IPS-18a (cell line): ENCODE measurements at regions not wholly inside any gene's neighbourhood (a gene's known extent, or its start where the extent isn't known, plus 50 kb on each side); places are given as distances from the start of the nearest gene placed in this dataset.
"Not testable (repeated sequence)": the region's sequence is repeated elsewhere in the genome, so short reads cannot be mapped to it uniquely, and the experiment has no call there.

ENCODE experiments used
- H3K27ac ChIP-seq: one replicate; pipeline ENCODE4 v1.5.1; 2013; ENCODE audit warnings: low read length
- H3K27me3 ChIP-seq: one replicate; pipeline ENCODE4 v1.6.1; 2013; ENCODE audit warnings: mild to moderate bottlenecking, low read length; ENCODE audit not compliant: control insufficient read depth, insufficient read depth
- H3K36me3 ChIP-seq: one replicate; pipeline ENCODE4 v1.6.1; 2013; ENCODE audit warnings: low read depth, low read length; ENCODE audit not compliant: control insufficient read depth
- H3K4me1 ChIP-seq: one replicate; pipeline ENCODE4 v1.6.1; 2013; ENCODE audit warnings: low read depth, low read length; ENCODE audit not compliant: control insufficient read depth
- H3K4me3 ChIP-seq: one replicate; pipeline ENCODE4 v1.5.1; 2013; ENCODE audit warnings: low read length
- H3K9ac ChIP-seq: one replicate; pipeline ENCODE4 v1.6.1; 2013; ENCODE audit warnings: mild to moderate bottlenecking, low read length, moderate library complexity
- H3K9me3 ChIP-seq: one replicate; pipeline ENCODE4 v1.6.1; 2013; ENCODE audit warnings: low read depth, low read length; ENCODE audit not compliant: control insufficient read depth

- H3K9me3 ChIP-seq: no peaks in the 10 kb centered on the region
- no peaks in the 10 kb centered on the region for H3K36me3 ChIP-seq
- no peaks in the 10 kb centered on the region for H3K27me3 ChIP-seq
- no peak overlapping the region for H3K4me3 ChIP-seq
- no peak overlapping the region for H3K27ac ChIP-seq
- H3K4me1 ChIP-seq: peaks cover 5% of the 10 kb centered on the region
- no peak overlapping the region for H3K9ac ChIP-seq
Measured at GRCh38 chr7:131051304-131051703, 276.4 kb upstream of the MKLN1 start.

DNA sequence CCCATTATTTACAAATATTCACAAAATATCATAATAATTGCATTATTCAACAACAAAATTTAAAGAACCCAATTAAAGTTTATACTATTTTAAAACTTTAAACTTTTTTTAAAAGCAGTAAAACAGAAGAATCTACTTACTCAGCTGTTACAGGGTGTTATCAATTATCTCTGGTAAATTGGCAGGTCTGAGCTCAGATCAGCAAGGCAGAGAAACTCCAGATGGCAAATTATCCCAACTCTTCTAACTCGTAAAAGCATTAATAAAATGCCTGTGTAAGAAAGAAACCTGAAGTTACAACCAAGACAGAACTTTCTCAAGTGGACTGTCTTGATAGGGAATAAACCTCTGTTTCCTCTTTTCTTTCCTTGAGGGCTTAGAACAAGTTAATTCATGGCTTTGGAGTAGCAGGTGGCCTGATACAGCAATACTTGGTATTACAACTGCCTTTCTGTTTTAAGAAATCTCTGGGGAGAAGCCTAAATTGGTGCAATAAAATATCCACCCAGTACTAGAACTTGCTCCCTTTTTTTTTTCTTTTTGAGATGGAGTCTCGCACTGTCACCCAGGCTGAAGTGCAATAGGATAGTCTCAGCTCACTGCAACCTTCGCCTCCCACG is 275.3 kb upstream of the MKLN1 start:
- no peaks in the 10 kb centered on the region for H3K36me3 ChIP-seq
- H3K27me3 ChIP-seq: no peaks in the 10 kb centered on the region
- H3K27ac ChIP-seq: no peak overlapping the region
- H3K4me3 ChIP-seq: no peak overlapping the region
- H3K9ac ChIP-seq: no peak overlapping the region
- H3K9me3 ChIP-seq: no peaks in the 10 kb centered on the region
- H3K4me1 ChIP-seq: peaks cover 5% of the 10 kb centered on the region

DNA sequence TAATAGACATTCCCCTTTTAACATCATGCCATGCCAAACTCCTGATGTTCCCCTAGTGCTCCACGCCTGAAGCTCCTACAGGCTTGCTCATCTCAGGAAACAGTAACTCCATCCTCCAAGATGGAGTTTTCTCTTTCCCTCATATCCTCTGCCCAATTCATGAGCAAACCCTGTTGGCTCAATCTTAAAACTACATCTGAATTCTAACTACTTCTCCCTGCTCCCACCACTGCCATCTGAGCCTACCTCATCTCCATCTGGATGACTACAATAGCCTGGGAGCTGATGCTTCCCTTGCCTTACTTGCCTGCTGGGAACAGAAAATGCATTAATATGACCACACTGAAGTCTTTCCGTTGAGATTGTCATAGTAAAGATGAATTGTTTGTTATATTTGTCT is 271.7 kb upstream of the MKLN1 start:
- Histone ChIP-seq H3K4me3 (no peak overlapping the region), H3K9ac (no peak overlapping the region), H3K36me3 (no peaks in the 10 kb centered on the region), H3K27ac (no peak overlapping the region), H3K9me3 (no peaks in the 10 kb centered on the region), H3K27me3 (no peaks in the 10 kb centered on the region), H3K4me1 (no peaks in the 10 kb centered on the region)

GRCh38 chr7:131057015-131057793 is 270.5 kb upstream of the MKLN1 start:
- Histone ChIP-seq H3K9me3 (no peaks in the 10 kb centered on the region), H3K27ac (no peak overlapping the region), H3K4me1 (no peaks in the 10 kb centered on the region), H3K27me3 (no peaks in the 10 kb centered on the region), H3K4me3 (no peak overlapping the region), H3K36me3 (no peaks in the 10 kb centered on the region), H3K9ac (no peak overlapping the region)

DNA sequence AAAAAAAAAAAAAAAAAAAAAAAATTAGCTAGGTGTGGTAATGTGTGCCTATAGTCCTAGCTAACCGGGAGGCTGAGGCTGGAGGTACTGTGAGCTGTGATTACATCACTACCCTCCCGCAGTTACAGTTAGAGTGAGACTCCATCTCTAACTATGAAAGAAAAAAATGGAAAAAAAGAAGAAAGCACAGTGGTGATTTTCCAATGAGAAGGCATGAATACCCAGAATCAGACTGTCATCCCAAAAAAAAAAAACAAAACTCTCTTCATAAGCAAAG is 269.9 kb upstream of the MKLN1 start:
- no peaks in the 10 kb centered on the region for H3K36me3 ChIP-seq
- H3K27me3 ChIP-seq: no peaks in the 10 kb centered on the region
- H3K9ac ChIP-seq: no peak overlapping the region
- H3K9me3 ChIP-seq: no peaks in the 10 kb centered on the region
- no peak overlapping the region for H3K27ac ChIP-seq
- H3K4me1 ChIP-seq: no peaks in the 10 kb centered on the region
- H3K4me3 ChIP-seq: no peak overlapping the region

- not testable (repeated sequence) for H3K9me3 ChIP-seq, H3K27me3 ChIP-seq, H3K4me1 ChIP-seq, H3K9ac ChIP-seq, H3K36me3 ChIP-seq, H3K4me3 ChIP-seq, H3K27ac ChIP-seq
Measured at GRCh38 chr7:131058561-131059288, 269.0 kb upstream of the MKLN1 start.

GRCh38 chr7:131059401-131059800 is 268.3 kb upstream of the MKLN1 start:
- not testable (repeated sequence) for H3K9ac ChIP-seq, H3K4me1 ChIP-seq, H3K4me3 ChIP-seq, H3K27me3 ChIP-seq, H3K36me3 ChIP-seq, H3K9me3 ChIP-seq, H3K27ac ChIP-seq

- H3K9me3 ChIP-seq: no peaks in the 10 kb centered on the region
- H3K4me1 ChIP-seq: no peaks in the 10 kb centered on the region
- no peak overlapping the region for H3K4me3 ChIP-seq
- H3K27me3 ChIP-seq: no peaks in the 10 kb centered on the region
- H3K27ac ChIP-seq: no peak overlapping the region
- H3K9ac ChIP-seq: no peak overlapping the region
- no peaks in the 10 kb centered on the region for H3K36me3 ChIP-seq
Measured at GRCh38 chr7:131061158-131061557, 266.5 kb upstream of the MKLN1 start.

DNA sequence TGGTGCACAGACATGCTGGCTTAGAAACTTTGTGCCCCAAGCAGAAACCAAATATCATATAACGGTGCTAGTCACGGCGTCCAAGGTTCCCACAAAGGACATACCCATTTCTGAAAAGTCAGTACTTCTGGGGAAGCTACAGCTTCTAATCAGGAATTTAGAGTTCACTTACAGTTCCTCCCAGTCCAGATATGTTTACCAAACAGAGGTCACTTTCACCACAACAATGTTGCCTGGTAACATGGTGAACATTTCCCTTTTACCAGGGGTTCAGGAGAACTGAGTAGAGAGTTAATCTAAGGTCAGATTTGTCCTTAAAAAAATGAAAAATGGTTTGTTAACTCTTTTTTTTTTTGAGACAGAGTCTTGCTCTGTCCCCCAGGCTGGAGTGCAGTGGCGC is 265.9 kb upstream of the MKLN1 start:
- no peaks in the 10 kb centered on the region for H3K9me3 ChIP-seq
- no peak overlapping the region for H3K27ac ChIP-seq
- H3K36me3 ChIP-seq: no peaks in the 10 kb centered on the region
- H3K27me3 ChIP-seq: no peaks in the 10 kb centered on the region
- no peak overlapping the region for H3K9ac ChIP-seq
- H3K4me1 ChIP-seq: no peaks in the 10 kb centered on the region
- no peak overlapping the region for H3K4me3 ChIP-seq

- Histone ChIP-seq H3K36me3 (no peaks in the 10 kb centered on the region), H3K4me3 (no peak overlapping the region), H3K27me3 (no peaks in the 10 kb centered on the region), H3K9me3 (no peaks in the 10 kb centered on the region), H3K9ac (no peak overlapping the region), H3K4me1 (no peaks in the 10 kb centered on the region), H3K27ac (no peak overlapping the region)
Measured at GRCh38 chr7:131066635-131067034, 261.0 kb upstream of the MKLN1 start.

- Histone ChIP-seq H3K4me3 (no peak overlapping the region), H3K9me3 (no peaks in the 10 kb centered on the region), H3K9ac (no peak overlapping the region), H3K27ac (no peak overlapping the region), H3K4me1 (no peaks in the 10 kb centered on the region), H3K36me3 (no peaks in the 10 kb centered on the region), H3K27me3 (no peaks in the 10 kb centered on the region)
Measured at GRCh38 chr7:131067220-131067619, 260.5 kb upstream of the MKLN1 start.

DNA sequence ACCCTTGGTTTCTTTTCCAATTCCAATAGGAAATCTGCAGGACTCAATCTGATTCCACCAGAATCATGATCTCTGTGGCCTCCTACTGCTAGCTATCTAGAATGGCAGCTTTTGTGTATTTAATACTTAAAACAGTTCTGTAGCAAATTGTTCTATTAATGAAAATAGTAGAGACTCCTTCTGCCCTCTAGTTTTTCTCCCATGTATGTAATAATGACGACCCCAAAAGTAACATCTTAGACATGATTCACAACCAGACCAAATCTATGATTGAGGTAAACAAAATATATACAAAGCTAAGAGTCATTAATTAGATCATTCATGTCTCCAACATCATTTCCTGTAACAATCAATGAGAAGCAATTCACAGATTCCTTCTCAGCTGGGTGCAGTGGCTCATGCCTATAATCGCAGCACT is 259.1 kb upstream of the MKLN1 start:
- Histone ChIP-seq H3K27ac (no peak overlapping the region), H3K4me1 (no peaks in the 10 kb centered on the region), H3K9me3 (no peaks in the 10 kb centered on the region), H3K27me3 (no peaks in the 10 kb centered on the region), H3K36me3 (no peaks in the 10 kb centered on the region), H3K9ac (no peak overlapping the region), H3K4me3 (no peak overlapping the region)
